ENCODE measurements at regions not wholly inside any gene's neighbourhood (a gene's known extent, or its start where the extent isn't known, plus 50 kb on each side); places are given as distances from the start of the nearest gene placed in this dataset.
"Not testable (repeated sequence)": the region's sequence is repeated elsewhere in the genome, so short reads cannot be mapped to it uniquely, and the experiment has no call there.

DNA sequence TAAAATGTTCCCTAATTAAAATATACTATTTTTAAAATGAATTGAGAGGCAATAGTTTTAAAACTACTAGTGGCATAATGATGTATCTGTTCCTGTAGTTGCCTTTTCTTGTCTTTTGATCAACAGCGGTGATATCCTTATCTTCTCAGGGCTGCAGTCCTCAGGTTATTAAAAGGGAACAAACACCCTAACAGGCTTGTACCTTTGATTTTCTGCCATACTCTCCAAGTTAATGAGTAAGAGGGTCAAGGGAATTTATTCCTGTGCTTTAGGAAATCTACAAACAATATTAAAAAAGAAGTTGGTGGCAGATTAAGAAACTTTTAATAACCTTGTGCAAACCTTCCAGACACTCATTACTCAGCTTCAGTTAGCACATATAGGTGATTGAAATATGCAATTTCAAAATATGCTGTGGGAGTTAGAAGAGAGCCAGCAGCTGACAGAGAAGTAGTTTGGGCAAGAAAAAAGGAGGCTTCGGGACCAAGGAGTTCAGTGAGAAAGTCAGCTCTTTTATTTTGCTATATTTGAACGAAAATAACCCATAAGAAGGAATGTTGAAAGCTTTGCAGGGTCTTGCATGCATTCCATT lies 81.0 kb upstream of the TLE4 start:
- H3K4me3 ChIP-seq (ENCODE audit: low read length) = no peak overlapping the region
- no peak for DNase-seq (ENCODE audit: low read depth, low spot score)

- no peak for DNase-seq (ENCODE audit: low read depth, low spot score)
- no peak overlapping the region for H3K4me3 ChIP-seq (ENCODE audit: low read length)
Observed at GRCh38 chr9:79492092-79493009, 79.4 kb upstream of the TLE4 start.

- not testable (repeated sequence) for H3K4me3 ChIP-seq (ENCODE audit: low read length); DNase-seq (ENCODE audit: low read depth, low spot score)
Observed at GRCh38 chr9:79500196-79500864, 71.4 kb upstream of the TLE4 start.

- no peak for DNase-seq (ENCODE audit: low read depth, low spot score)
- H3K4me3 ChIP-seq (ENCODE audit: low read length) = no peak overlapping the region
Observed at GRCh38 chr9:79501546-79501945, 70.2 kb upstream of the TLE4 start.

- no peak for DNase-seq (ENCODE audit: low read depth, low spot score)
- no peak overlapping the region for H3K4me3 ChIP-seq (ENCODE audit: low read length)
Observed at GRCh38 chr9:79507801-79508200, 64.0 kb upstream of the TLE4 start.

DNA sequence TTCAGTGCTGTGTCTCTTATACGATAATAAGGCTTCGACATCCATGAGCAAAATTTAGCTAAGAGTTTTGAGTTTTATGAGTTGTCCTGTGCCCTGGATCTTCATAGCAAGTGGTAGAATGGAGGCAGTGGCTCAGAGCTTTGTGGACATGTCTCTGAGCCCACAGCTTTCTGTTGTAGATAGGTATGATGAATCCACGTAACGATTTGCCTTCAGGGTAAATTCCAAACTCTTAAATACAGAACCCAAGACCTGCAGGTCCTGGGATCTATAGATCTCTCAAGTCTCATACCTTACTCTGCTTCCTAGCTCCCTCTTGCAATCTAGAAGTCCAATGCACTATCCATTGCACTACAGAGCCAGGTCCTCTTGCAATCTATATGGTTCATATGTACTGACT lies 59.5 kb upstream of the TLE4 start:
- DNase-seq (ENCODE audit: low read depth, low spot score) = no peak
- no peak overlapping the region for H3K4me3 ChIP-seq (ENCODE audit: low read length)

Data from Jurkat, Clone E6-1 (cell line).